OCI-M1 (cell line): ENCODE measurements at regions not wholly inside any gene's neighbourhood (a gene's known extent, or its start where the extent isn't known, plus 50 kb on each side); places are given as distances from the start of the nearest gene placed in this dataset.
"Not testable (repeated sequence)": the region's sequence is repeated elsewhere in the genome, so short reads cannot be mapped to it uniquely, and the experiment has no call there.

Source experiments
- DNase-seq: peaks from one replicate; lab custom pipeline; 2025; lab: John Stamatoyannopoulos, UW

DNA sequence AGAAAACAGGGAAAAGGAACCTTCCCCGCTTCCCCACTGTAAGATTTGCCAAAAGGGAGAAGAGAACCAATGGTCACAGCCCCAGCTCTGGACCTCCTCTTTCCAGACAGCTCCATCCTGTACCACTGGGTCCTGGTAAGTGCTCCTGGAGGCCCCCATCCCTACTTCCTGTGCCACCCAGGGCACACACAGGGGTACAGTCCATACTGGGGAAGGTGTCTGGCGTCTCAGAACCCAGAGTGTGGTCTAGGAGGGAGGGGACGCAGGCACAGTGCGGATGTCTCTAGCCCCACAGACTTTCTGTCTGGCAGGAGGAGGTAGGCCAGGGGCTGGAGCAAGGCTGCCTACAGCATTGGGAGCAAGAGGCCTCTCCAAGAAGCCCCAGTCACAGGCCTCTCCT is 213.3 kb upstream of the IGFBP3 start:
- DNase-seq: no peak

DNA sequence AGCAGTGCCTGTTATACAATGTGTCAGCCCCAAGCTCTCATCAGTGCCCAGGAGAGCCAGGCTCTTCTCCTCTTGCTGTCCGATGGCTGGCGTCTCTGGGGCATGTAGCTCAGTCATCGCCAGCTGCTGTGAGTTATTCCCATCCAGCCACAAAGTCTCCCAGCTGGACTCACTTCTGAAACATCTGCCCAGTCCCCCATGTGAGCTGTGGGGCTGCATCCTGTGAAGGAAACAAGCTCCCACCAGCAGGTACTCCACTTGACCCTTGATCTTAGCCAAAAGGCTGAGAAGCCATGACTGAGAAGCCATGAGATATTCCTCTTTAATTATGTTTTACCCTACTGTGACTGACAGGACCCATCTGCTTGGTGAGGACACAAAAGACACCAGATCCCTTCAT is 212.7 kb upstream of the IGFBP3 start:
- no peak for DNase-seq

DNA sequence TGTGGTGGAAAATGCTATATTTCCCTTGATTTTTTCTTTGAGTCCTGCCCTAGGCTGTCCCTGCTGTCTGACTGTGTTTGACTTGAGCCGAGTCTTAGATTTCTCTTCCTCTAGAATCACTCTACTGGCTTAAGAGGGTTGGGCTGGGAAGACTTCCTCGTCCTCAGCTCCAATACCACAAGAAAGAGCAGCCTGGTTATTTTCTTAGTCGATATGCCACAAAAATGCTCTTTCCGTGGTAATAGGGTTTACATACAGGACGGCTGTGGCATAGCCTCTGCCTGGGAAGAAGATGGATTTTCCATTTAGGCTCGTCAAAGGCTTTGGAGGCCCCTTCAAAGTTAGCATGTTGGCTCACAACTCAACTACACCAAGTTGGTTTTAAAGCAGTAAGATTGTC is 212.0 kb upstream of the IGFBP3 start:
- DNase-seq: no peak

DNA sequence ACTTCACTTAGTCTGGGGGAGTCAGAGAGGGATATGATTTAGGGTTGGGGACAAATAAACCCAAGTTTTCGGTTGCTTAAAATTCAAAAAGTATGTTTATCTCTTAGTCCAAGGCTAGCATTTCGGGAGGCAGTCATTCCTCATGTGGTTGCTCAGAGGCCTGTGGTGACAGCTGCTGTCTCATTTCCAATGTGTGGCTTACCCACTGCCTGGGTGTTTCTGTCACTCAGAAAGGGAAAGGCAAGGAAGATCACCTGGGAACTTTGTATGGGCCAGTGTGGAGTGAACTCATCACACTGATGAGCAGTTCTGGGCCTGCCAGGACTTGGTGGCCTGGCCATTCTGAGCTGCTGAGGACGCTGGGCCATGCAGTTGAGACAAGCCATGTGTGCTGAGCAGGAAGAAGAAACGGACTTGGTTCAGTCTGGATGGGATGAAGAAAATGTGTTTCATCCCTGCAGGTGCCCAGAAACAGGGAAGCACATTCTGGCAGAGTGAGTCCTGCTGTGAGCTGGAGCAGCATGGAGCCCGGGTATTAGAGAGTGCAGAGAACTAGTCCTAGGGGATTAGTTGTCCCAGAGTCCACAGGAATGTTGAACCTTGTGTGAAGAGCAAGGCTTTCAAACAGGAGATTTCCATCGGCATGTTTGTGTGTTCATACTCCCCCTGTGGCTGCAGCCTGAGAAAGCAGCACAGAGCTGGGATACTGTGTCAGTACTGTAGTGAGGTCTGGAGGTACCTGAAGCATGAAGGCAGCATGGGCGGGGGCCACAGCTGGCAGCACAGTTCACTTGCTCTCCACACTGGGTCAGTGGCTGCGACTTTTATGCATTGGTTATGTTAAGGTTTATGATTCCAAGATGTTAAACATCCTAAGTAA is 211.1 kb upstream of the IGFBP3 start:
- no peak for DNase-seq

DNA sequence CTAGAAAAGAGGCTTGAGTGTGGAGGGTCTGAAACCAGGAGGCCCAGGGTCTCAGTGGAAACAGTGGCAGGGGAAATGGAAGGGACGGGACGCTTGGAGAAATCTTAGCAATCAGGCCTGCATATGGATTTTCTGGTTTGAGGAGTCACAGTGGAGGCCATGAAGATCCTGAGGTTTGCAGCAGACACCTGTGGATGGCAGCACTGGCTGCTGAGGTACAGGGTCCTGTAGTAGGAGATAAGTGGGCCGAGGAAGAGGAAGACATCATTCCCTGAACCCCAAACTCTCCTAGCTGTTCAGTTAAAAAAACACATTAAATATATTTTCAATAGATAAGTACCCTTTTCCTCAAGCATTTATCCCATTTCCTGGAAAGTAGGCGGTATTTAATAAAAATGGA is 208.8 kb upstream of the IGFBP3 start:
- DNase-seq: peak; percentile 39

DNA sequence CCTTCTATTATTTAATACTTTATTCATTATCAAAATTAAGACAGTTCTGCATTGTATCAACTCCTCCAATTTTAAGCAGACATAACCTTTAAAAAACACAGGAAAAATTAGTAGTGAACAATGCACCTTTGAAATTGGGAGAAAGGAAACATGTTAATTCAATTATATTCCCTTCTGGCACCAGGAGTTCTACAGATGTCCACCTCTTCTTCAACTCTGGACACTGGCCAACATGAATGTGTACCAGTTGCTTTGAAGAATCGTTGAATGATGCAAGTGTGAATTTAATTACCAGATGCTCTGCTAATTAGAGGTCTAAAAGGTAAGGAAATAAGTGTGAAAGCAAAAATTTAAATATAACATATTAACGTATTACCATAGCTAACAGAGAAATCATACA is 206.7 kb upstream of the IGFBP3 start:
- no peak for DNase-seq

DNA sequence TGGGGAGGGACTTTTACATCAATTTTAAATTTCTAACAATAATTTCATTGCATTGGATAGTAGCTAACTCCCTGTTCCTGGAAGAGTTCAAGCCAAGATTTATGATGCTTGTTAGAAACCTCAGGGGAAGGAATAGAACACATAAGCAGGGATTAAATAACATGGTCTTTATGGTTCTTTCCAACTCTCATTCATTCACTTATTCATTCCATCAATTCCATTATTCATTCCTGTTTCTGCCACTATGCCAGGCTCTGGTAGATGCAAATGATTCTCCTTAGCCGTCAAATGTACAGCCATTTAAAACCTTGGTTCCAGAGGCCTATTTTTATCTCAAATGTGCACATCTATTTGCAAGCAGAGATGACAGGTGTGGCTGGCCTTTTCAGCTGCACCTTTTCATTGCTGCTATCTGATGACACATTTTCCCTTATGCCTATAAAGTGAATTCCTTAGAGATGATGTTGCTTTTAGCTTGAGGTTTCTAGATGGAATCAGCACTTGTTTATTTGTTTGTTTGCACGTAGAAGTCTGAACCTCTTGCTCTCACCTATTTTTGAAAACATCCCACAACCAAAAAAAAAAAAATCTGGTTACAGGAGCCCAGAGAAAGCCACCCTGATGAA is 205.7 kb upstream of the IGFBP3 start:
- DNase-seq: no peak

DNA sequence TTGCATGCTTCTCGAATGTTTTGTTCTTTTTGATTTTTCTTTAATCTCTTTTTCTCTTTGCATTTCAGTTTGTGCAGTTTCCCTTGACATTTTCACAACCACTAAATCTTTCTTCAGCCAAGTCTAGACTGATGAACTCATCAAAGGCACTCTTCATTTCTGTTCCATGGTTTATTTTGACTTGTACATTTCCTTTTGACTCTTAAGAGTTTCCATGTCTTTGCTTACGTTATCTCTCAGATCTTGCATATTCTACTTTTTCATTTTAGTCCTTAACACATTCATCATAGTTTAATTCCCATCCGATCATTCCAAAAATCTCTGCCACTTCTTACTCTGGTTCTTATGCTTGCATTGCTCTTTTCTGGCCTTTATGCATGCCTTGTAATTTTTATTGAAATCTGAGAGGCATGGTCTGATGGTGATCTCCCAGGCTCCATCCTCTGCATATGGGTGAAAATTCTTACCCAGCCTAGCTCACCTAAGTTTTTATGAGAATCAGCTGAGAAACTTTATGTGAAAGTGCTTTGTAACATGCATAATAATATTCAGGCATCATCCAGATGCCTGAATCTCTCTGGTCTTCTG is 202.8 kb upstream of the IGFBP3 start:
- DNase-seq: no peak

DNA sequence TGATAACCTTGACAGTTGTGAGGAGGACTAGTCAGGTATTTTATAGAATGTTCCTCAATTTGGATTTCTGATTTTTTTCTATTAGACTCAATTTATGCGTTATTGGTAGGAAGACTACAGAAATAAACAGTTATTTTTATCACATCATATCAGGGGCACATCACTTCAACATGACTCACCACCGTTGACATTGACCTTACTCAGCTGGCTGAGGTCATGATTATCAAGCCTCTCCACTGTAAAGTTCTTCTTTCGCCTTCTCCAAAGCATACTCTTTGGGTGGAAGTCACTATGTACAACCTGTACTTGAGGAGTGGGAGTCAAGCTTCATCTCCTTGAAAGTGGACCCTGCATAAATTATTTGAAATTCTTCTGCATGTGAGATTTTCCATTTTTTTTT is 194.3 kb upstream of the IGFBP3 start:
- DNase-seq: no peak

DNA sequence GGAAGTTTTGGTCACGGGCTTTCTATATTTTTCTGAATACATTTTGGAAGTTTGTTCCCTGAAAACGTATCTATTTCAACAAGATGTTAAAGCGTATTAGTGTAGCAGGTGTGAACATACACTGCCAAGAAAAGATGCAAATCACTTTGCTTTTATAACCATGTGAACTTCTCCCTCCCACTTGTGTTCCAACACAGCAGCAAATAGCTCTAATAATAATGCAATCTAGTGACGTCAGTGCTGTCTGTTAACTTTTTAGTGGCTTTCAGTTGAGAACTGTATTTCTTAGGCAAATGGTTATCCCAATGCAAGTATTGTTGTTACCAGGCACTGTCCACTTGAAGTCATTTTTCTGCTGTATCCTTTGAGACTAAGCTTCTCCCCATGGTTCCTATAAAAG is 188.4 kb upstream of the IGFBP3 start:
- DNase-seq: no peak

DNA sequence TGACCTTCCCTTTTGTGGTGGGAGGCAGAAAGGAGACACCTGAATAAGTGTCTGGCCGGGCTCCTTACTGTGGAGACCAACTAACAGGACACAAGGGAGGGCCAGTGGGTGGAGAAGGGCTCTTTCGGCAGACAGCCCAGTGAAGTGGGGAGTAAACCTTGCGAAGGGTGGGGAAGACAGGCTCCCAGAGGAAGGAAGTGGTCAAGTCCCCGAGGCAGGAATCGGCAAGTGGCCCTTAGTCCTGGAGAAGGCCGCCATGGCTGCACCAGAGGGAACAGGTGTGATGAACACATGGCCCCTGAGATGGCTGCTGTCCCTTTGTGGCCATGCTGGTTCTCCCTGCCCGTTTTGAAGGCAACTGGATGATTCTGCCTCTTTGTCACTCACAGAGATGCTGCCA is 187.2 kb upstream of the IGFBP3 start:
- no peak for DNase-seq

DNA sequence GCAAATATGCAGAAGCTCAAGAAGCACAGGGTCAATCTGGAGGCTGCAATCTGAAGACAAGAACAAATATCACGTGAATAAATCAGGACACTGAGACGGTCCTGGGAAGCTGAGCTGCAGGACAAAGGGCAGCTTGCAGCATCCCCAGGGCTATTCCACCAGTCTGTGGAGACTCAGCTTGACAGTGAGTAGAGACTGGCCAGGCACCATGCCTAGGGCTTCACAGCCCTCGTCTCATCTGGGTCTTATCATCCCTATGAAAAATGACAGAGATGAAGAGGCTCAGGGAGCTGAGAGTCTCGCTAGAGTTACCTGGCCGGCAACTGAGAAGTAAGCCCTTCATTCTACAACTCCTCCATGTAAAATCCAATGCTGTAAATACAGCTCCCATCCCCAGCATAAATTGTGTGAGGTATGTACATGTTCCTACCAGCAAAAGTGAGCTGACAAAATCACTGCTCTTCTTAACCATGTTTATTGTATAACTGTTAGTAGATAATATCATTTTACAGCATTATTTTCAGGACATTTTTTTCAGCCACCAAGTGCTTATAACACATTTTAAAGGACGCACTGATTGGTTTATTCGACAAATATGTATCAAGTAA is 186.6 kb upstream of the IGFBP3 start:
- DNase-seq: no peak

DNA sequence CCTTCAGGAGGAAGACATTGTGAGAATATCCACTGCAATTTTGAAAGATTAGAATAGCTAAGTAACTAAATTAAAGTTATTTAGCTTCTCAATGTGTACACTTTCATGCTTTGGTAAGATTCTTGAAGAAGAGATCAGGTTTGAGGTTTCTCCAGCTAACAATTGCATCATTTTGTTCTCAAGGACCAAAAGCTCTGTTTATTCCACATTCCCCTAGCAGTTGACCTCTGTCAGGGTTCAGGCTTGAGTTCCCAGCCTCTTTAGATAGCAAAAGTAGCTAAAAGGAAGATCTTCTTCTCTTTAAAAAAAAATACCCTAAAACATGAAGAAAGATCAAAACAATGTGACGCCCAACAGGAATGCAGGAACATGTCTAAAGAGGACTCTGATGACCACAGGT is 179.4 kb upstream of the IGFBP3 start:
- DNase-seq: no peak

DNA sequence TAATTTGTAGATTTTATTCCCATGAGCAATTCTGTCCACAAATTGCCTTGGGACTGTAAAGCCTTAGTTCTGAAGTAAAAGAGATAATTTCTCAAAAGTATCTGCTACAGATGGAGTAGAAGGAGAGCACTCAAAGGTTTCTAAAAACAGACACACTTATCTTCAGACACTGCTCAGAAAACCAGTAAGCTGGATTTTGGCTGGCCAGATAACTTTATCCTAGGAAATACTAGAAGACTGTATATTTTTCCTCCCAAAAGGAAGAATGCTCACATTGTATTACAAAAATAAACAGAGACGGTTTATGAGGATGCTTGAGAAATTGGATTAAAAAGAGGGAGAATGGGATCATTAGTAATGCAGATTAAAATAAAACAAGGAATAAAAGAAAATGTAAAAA is 178.0 kb upstream of the IGFBP3 start:
- no peak for DNase-seq

DNA sequence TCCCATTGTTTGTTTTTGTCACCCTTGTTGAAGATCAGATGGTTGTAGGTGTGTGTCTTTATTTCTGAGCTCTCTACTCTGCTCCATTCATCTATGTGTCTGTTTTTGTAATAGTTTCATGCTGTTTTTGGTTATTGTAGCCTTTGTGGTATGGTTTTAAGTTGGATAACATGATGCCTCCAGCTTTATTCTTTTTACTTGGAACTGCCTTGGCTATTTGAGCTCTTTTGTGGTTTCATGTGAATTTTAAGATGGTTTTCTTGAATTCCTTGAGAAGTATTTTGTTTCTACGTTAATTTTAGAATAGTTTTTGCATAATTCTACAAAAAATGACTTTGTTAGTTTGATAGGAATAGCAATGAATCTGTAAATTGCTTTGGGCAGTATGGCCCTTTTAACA is 170.0 kb upstream of the IGFBP3 start:
- no peak for DNase-seq

DNA sequence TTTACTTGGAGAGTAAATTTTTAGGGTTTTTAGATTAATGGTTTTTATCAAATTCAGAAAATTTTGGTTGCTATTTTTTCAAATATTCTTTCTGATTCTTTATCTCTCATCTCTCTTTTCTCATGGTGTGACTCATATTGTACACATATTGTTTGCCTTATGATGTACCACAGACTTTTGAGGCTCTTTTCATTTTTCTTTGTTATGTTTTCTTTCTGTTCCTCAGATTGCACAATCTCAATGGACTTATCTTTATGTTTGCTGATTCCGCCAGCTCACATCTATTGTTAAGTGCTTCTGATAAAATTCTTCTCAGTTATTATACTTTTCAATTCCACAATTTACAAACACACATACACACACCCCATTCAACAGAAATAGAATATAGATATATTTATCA is 168.2 kb upstream of the IGFBP3 start:
- no peak for DNase-seq

DNA sequence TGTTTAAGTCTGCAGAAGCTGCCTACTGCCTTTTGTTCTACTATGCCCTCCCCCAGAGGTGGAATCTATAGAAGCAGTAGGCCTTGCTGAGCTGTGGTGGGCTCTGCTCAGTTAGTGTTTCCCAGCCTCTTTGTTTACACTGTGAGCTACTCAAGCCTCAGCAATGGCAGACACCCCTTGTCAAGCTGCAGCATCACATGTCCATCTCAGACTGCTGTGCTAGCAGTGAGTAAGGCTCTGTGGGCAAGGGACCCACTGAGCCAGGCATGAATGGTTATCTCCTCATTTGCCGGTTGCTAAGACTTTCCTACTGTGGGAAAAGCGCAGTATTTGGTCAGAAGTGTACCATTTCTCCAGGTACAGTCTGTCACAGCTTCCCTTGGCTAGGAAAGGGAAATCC is 167.4 kb upstream of the IGFBP3 start:
- not testable (repeated sequence) for DNase-seq

DNA sequence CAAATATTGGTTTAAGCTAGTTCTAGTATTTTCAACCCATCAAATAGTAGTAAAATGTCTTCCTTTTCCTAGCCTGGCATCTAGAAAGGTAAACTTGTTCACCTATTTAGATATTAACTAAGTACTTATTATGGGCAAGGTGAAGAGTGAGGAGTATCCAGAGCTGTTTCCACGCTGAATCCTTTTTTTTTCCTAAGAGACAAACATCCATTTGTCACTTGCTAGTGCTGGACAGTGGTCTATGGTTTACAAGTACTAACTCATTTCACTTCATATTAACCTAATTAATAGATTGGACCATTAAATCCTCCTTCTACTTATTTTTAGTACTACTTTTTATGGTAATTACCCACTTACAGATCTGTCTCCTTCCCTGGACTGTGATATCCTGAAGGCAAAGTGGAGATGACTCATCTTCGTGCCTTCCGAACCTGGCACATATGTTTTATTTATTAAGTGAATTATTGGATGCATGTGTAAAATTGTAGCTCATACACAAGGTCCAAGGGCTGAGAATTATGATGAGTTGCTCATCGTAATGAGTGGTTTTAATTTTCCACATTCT is 159.6 kb upstream of the IGFBP3 start:
- no peak for DNase-seq

DNA sequence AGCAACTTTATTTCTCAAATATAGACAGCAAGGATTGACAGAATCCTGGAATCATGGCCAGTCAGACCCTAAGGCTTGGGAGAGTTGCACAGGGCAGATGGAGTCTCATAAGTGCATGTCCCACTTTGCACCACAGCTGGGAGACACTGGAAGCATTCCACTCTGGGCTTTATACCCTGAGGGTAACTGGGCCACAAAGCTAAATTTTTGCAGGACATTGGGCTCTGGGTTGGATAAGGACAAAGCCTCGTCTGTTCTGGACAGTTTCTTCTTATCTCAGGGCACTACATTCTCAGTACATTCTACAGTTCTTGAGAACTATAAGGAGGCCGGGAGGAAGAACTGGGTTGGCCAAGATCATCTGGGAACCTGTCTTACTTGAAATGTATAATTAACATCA is 158.3 kb upstream of the IGFBP3 start:
- DNase-seq: no peak

DNA sequence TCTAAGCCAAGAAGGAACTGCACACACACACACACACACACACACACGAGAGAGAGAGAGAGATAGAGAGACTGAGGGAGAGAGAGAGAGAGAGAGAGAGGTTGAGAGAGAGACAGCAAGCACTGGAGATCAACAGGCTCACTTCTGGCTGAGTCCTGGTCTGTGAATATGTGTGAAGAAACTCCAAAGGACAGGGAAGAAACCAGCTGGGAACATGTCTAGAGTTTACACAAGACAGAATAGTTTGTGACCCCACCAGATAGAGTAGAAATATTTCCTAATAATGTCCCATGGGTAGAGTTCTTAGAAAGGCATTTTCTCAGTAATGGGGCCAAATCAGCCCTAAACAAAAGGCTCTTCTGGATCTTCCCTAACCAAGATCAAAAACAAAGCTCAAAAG is 155.5 kb upstream of the IGFBP3 start:
- no peak for DNase-seq

DNA sequence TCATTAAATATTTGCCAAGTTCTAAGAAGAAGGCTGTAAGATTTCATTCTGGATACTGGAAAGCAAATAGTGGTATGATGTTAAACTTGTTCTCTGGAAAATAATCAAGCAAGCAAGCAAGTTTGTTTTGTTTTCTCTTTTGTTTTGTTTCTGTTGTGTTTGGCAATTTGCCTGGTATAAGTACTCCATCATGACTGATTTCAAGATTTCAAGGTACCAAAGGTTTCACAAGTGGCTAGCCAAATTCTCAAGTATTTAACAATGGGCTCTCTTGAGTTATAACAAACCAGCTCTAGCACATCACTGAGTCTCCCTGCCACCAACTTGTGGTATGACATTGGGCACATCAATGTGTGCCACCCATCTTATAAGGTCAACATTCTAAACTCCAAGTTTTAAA is 151.7 kb upstream of the IGFBP3 start:
- DNase-seq: no peak

DNA sequence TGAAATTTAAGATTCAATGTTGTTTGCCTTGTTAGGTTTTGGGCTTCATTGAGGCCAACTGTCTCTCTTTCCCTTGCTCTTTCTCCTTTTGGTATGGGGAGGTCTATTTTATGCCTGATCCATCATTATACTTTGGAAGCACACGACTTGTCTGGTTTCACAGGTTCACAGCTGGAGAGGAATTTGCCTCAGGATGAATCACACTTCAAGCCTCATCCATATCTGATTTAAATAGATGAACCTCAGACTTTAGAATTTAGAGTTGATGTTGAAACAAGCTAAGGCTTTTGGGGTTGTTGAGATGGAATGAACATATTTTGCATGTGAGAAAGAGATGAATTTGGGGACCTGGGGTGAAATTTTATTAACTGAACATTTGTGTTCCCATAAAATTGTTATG is 150.5 kb upstream of the IGFBP3 start:
- DNase-seq: no peak

DNA sequence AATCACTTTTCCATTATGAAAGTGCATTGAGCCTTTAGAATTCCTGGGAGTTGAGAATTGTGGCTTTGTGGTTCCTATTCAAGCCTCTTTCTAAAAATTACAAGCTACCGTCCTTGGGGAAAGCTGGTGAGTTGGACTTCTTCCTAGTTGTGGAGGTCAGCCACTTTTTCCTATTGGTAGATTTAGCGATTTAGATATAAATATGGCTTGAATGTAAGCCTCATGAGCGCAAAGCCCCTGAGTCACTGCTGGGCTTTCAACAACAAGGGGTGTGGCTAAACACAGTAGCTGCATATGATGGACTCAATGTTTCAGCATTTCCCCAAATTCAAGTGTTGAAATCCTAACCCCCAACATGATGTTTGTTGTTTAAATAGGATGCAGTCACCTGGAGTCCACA is 150.0 kb upstream of the IGFBP3 start:
- peak; percentile 9 for DNase-seq
